DND-41 (cell line): ENCODE measurements at regions not wholly inside any gene's neighbourhood (a gene's known extent, or its start where the extent isn't known, plus 50 kb on each side); places are given as distances from the start of the nearest gene placed in this dataset.

Source experiments
- ATAC-seq: fragments of 200-7000 bp; cut with Tn5 transposase; 3 replicates; pipeline ENCODE4 v1.9.1; 2021; ENCODE audit warnings: low read depth; ENCODE audit not compliant: insufficient read depth
- DNase-seq: peaks from one replicate; pipeline ENCODE4 v3.0.0-alpha.2; 2020
- H2AFZ ChIP-seq: 2 replicates; pipeline ENCODE4 v1.6.0; 2012; ENCODE audit warnings: low read depth, low read length
- H3K27ac ChIP-seq: 2 replicates; pipeline ENCODE4 v1.5.1; 2012; ENCODE audit warnings: low read length, inconsistent platforms
- H3K27me3 ChIP-seq: fragments of 200-600 bp; sonication (generic); 2 replicates; pipeline ENCODE4 v1.6.0; 2012; ENCODE audit warnings: low read length, mild to moderate bottlenecking, inconsistent platforms; ENCODE audit not compliant: insufficient read depth, poor library complexity
- H3K36me3 ChIP-seq: 2 replicates; pipeline ENCODE4 v1.5.1; 2012; ENCODE audit warnings: low read length, inconsistent platforms; ENCODE audit not compliant: insufficient read depth
- H3K4me1 ChIP-seq: 2 replicates; pipeline ENCODE4 v1.5.1; 2012; ENCODE audit warnings: mild to moderate bottlenecking, low read length; ENCODE audit not compliant: insufficient read depth
- H3K4me2 ChIP-seq: 2 replicates; pipeline ENCODE4 v1.6.0; 2012; ENCODE audit warnings: mild to moderate bottlenecking, moderate library complexity, low read length, inconsistent platforms; ENCODE audit not compliant: insufficient read depth
- H3K4me3 ChIP-seq, 2 experiments: fragments of 200-600 bp in 1 of 2; shearing (Covaris generic) in 1 of 2; 2 replicates each; pipeline ENCODE4 v1.5.1; 2012 to 2016; ENCODE audit warnings: inconsistent platforms in 2 of 2, low read length in 2 of 2, mild to moderate bottlenecking in 2 of 2, low read depth in 1 of 2, moderate library complexity in 1 of 2
- H3K79me2 ChIP-seq: 2 replicates; pipeline ENCODE4 v1.6.0; 2012; ENCODE audit warnings: low read length, inconsistent platforms; ENCODE audit not compliant: insufficient read depth
- H3K9ac ChIP-seq: 2 replicates; pipeline ENCODE4 v1.6.0; 2012; ENCODE audit warnings: low read depth, mild to moderate bottlenecking, inconsistent platforms, low read length, moderate library complexity
- H3K9me3 ChIP-seq: 2 replicates; pipeline ENCODE4 v1.5.1; 2012; ENCODE audit warnings: low read length, moderate library complexity, mild to moderate bottlenecking, inconsistent platforms; ENCODE audit not compliant: insufficient read depth, severe bottlenecking
- H4K20me1 ChIP-seq: 2 replicates; pipeline ENCODE4 v1.6.0; 2012; ENCODE audit warnings: low read length; ENCODE audit not compliant: insufficient read depth
- CTCF ChIP-seq: IDR thresholded peaks from 2 replicates; pipeline ENCODE4 v1.5.1; 2012; ENCODE audit warnings: borderline replicate concordance, low read length, moderate library complexity, mild to moderate bottlenecking; ENCODE audit not compliant: poor library complexity, severe bottlenecking; ENCODE audit errors: extremely low read depth
- EZH2 ChIP-seq: IDR thresholded peaks from 3 replicates; pipeline ENCODE4 v1.6.1; 2012; ENCODE audit warnings: borderline replicate concordance, low read depth, mild to moderate bottlenecking, moderate library complexity, low read length, inconsistent platforms; ENCODE audit not compliant: severe bottlenecking

- no peaks in the 10 kb centered on the region for H3K79me2 ChIP-seq
- ATAC-seq (no peak), DNase-seq (no peak)
- no peaks in the 10 kb centered on the region for H4K20me1 ChIP-seq
- H3K27me3 ChIP-seq, result no peaks in the 10 kb centered on the region
- H3K36me3 ChIP-seq, result no peaks in the 10 kb centered on the region
- no peaks in the 10 kb centered on the region for H3K9me3 ChIP-seq
- no peak overlapping the region for H3K4me3 ChIP-seq
- TF ChIP-seq CTCF (no peak), EZH2 (no peak)
- H3K27ac ChIP-seq, result no peak overlapping the region
- H3K4me1 ChIP-seq, result no peaks in the 10 kb centered on the region
- H2AFZ ChIP-seq, result no peak overlapping the region
- H3K4me2 ChIP-seq, result no peak overlapping the region
- no peak overlapping the region for H3K9ac ChIP-seq
Measured at GRCh38 chr13:57017357-57017756, 123.4 kb upstream of the PRR20A start.

DNA sequence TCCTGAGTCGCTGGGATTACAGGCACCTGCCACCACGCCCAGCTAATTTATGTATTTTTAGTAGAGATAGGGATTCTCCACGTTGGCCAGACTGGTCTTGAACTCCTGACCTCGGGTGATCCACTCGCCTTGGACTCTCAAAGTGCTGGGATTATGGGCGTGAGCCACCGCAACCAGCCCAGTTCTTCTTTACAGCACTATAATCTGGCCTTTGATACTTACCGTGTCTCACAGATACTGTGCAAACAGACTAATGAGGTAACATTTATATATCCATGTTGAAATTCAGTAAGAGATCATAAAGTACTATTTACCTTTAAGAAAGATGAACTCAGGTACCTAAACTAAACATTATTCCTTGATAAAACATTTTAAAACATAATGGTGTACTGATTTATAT lies 121.8 kb upstream of the PRR20A start:
- H3K36me3 ChIP-seq, result no peaks in the 10 kb centered on the region
- no peak overlapping the region for H3K9ac ChIP-seq

DNA sequence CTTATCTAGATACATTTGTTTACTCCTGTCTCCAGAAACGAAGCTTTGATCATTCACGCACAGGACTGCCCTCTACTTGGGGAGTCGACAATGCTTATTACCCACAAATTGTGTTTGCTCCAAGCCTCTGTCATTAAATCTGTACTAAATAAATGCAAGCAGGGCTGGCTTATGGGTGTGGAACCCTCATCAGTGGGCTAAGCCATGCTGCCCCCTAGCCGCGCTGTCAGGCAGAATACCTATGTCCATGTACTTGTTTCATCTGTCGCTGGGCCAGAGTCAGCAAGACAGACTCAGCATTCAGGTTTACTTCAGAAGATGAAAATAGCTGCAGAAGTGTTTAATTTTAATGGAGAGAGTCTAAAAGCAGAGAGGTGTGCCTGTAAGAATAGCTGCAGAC lies 110.0 kb upstream of the PRR20A start:
- H3K4me2 ChIP-seq, result no peak overlapping the region
- H3K36me3 ChIP-seq, result no peaks in the 10 kb centered on the region
- no peaks in the 10 kb centered on the region for H3K9me3 ChIP-seq
- no peak overlapping the region for H3K27ac ChIP-seq
- H4K20me1 ChIP-seq, result no peaks in the 10 kb centered on the region
- no peaks in the 10 kb centered on the region for H3K27me3 ChIP-seq
- H2AFZ ChIP-seq, result no peak overlapping the region
- ATAC-seq (no peak), DNase-seq (no peak)
- no peak overlapping the region for H3K9ac ChIP-seq
- H3K4me1 ChIP-seq, result no peaks in the 10 kb centered on the region
- TF ChIP-seq EZH2 (no peak), CTCF (no peak)
- H3K79me2 ChIP-seq, result no peaks in the 10 kb centered on the region
- no peak overlapping the region for H3K4me3 ChIP-seq

More for the DNA sequence above, 121.8 kb upstream of the PRR20A start:
- H4K20me1 ChIP-seq, result no peaks in the 10 kb centered on the region
- ATAC-seq, result no peak
- DNase-seq, result no peak
- no peaks in the 10 kb centered on the region for H3K79me2 ChIP-seq
- H3K27me3 ChIP-seq, result no peaks in the 10 kb centered on the region
- H3K9me3 ChIP-seq, result no peaks in the 10 kb centered on the region
- H2AFZ ChIP-seq, result no peak overlapping the region
- no peak overlapping the region for H3K4me2 ChIP-seq
- no peak overlapping the region for H3K27ac ChIP-seq
- H3K4me3 ChIP-seq, result no peak overlapping the region
- no peaks in the 10 kb centered on the region for H3K4me1 ChIP-seq
- TF ChIP-seq EZH2 (no peak), CTCF (no peak)

DNA sequence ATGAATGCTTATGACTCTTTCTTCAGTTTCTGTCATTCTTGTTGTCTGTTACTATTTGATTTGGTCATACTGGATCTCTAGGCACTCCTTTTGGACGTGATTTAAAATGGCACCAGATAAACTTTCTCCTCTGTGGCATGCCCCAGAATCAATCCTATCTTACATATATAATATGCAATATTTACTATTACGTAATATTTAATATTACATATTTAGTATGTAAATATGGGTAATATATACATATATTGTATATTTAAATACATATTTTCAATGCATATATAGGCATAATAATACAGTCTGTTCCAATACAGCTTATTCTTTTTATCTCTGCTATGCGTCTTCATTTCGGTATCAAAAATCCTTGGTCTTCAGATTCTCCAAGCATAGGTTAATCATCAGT lies 104.4 kb upstream of the PRR20A start:
- no peaks in the 10 kb centered on the region for H3K4me1 ChIP-seq
- H3K4me3 ChIP-seq, result no peak overlapping the region
- no peak for TF ChIP-seq CTCF
- no peak overlapping the region for H3K4me2 ChIP-seq
- H3K27me3 ChIP-seq, result no peaks in the 10 kb centered on the region
- no peaks in the 10 kb centered on the region for H3K79me2 ChIP-seq
- no peak overlapping the region for H2AFZ ChIP-seq
- no peak for DNase-seq
- no peak overlapping the region for H3K9ac ChIP-seq
- no peak overlapping the region for H3K27ac ChIP-seq
- no peaks in the 10 kb centered on the region for H4K20me1 ChIP-seq
- no peak for ATAC-seq
- no peaks in the 10 kb centered on the region for H3K36me3 ChIP-seq
- H3K9me3 ChIP-seq, result no peaks in the 10 kb centered on the region
